GM23338 (cell line): ENCODE measurements at regions not wholly inside any gene's neighbourhood (a gene's known extent, or its start where the extent isn't known, plus 50 kb on each side); places are given as distances from the start of the nearest gene placed in this dataset.

Experiments
- ATAC-seq: fragments of 200-7000 bp; cut with Tn5 transposase; 3 replicates; pipeline ENCODE4 v1.9.1; 2020
- DNase-seq: peaks from one replicate; pipeline ENCODE4 v3.0.0-alpha.2; 2015; ENCODE audit warnings: low spot score
- H2AFZ ChIP-seq: fragments of 200-600 bp; sonication (generic); 2 replicates; pipeline ENCODE4 v1.8.0; 2016; ENCODE audit warnings: antibody characterized with exemption, mild to moderate bottlenecking, moderate library complexity
- H3F3A ChIP-seq: fragments of 200-600 bp; sonication (generic); replicated peaks from 2 replicates; pipeline ENCODE4 v1.8.0; 2017; ENCODE audit warnings: antibody characterized with exemption, mixed run types, low read depth
- H3K27ac ChIP-seq: fragments of 200-600 bp; sonication (generic); 2 replicates; pipeline ENCODE4 v1.6.1; 2016; ENCODE audit warnings: low read depth
- H3K27me3 ChIP-seq: fragments of 200-600 bp; sonication (generic); 2 replicates; pipeline ENCODE4 v1.8.0; 2016; ENCODE audit warnings: mild to moderate bottlenecking, mixed run types, moderate library complexity; ENCODE audit not compliant: insufficient read depth
- H3K36me3 ChIP-seq: fragments of 200-600 bp; sonication (generic); 2 replicates; pipeline ENCODE4 v1.8.0; 2016; ENCODE audit warnings: mild to moderate bottlenecking; ENCODE audit not compliant: insufficient read depth
- H3K4me1 ChIP-seq: fragments of 200-600 bp; sonication (generic); 2 replicates; pipeline ENCODE4 v1.8.0; 2016; ENCODE audit warnings: mild to moderate bottlenecking, moderate library complexity; ENCODE audit not compliant: insufficient read depth
- H3K4me2 ChIP-seq: fragments of 200-600 bp; sonication (generic); 2 replicates; pipeline ENCODE4 v1.7.1; 2017; ENCODE audit warnings: mixed run types
- H3K4me3 ChIP-seq: fragments of 200-600 bp; sonication (generic); 2 replicates; pipeline ENCODE4 v1.6.1; 2016; ENCODE audit warnings: mixed run types
- H3K79me2 ChIP-seq: fragments of 200-600 bp; sonication (generic); replicated peaks from 2 replicates; pipeline ENCODE4 v1.8.0; 2017; ENCODE audit warnings: mild to moderate bottlenecking; ENCODE audit not compliant: insufficient read depth
- H3K9me2 ChIP-seq: fragments of 200-600 bp; sonication (generic); 2 replicates; pipeline ENCODE4 v1.8.0; 2017; ENCODE audit not compliant: insufficient read depth
- H4K20me1 ChIP-seq: fragments of 200-600 bp; sonication (generic); replicated peaks from 2 replicates; pipeline ENCODE4 v1.8.0; 2017; ENCODE audit warnings: mild to moderate bottlenecking; ENCODE audit not compliant: insufficient read depth
- H3K27ac Mint-ChIP-seq: 2 replicates; pipeline ENCODE4 v1.8.0; 2020; ENCODE audit warnings: inconsistent platforms, mild to moderate bottlenecking, moderate library complexity, mixed read lengths
- H3K27me3 Mint-ChIP-seq: 3 replicates; pipeline ENCODE4 v1.8.0; 2022; ENCODE audit warnings: low read depth, mild to moderate bottlenecking, moderate library complexity, mixed read lengths, inconsistent platforms; ENCODE audit not compliant: insufficient read depth, poor library complexity
- H3K36me3 Mint-ChIP-seq: 3 replicates; pipeline ENCODE4 v1.8.0; 2021; ENCODE audit warnings: low read depth, mild to moderate bottlenecking, inconsistent platforms, moderate library complexity, mixed read lengths
- H3K4me1 Mint-ChIP-seq: 3 replicates; pipeline ENCODE4 v1.8.0; 2020; ENCODE audit warnings: mild to moderate bottlenecking, inconsistent platforms, mixed read lengths
- H3K4me3 Mint-ChIP-seq: 3 replicates; pipeline ENCODE4 v1.8.0; 2021; ENCODE audit warnings: moderate library complexity, mild to moderate bottlenecking, inconsistent platforms, mixed read lengths
- H3K9me3 Mint-ChIP-seq: 3 replicates; pipeline ENCODE4 v1.8.0; 2020; ENCODE audit warnings: moderate library complexity, mild to moderate bottlenecking, inconsistent platforms, mixed read lengths
- CREB1 ChIP-seq: fragments of 250-450 bp; sonication (Bioruptor Pico); IDR thresholded peaks from 2 replicates; pipeline ENCODE4 v1.5.0; 2020; ENCODE audit warnings: low read depth, mild to moderate bottlenecking, moderate library complexity
- CTCF ChIP-seq, 2 experiments: fragments of 200-600 bp in 1 of 2; sonication (generic) in 1 of 2; conservative IDR thresholded peaks; 2 replicates each; pipeline versions ENCODE4 v1.5.1 to v1.6.1; 2016 to 2017; ENCODE audit warnings: antibody characterized with exemption in 2 of 2, low read depth in 2 of 2, mild to moderate bottlenecking in 2 of 2, moderate library complexity in 1 of 2
- EZH2 ChIP-seq: fragments of 200-600 bp; sonication (generic); IDR thresholded peaks from one replicate; pipeline ENCODE4 v1.8.0; 2017; ENCODE audit warnings: antibody characterized with exemption, mild to moderate bottlenecking, low read depth; ENCODE audit not compliant: unreplicated experiment
- EZH2phosphoT487 ChIP-seq: fragments of 200-600 bp; sonication (generic); IDR thresholded peaks from one replicate; pipeline ENCODE4 v1.8.1; 2018; ENCODE audit warnings: antibody characterized with exemption; ENCODE audit not compliant: unreplicated experiment
- JUNB ChIP-seq: IDR thresholded peaks from one replicate; pipeline ENCODE4 v1.6.1; 2016; ENCODE audit warnings: antibody characterized with exemption; ENCODE audit not compliant: unreplicated experiment
- NANOG ChIP-seq: IDR thresholded peaks from 2 replicates; pipeline ENCODE4 v1.6.1; 2016; ENCODE audit warnings: antibody characterized with exemption, borderline replicate concordance
- POLR2AphosphoS5 ChIP-seq: IDR thresholded peaks from 2 replicates; pipeline ENCODE4 v1.6.1; 2016; ENCODE audit warnings: antibody characterized with exemption, low read depth
- REST ChIP-seq: IDR thresholded peaks from one replicate; pipeline ENCODE4 v1.6.1; 2018; ENCODE audit warnings: antibody characterized with exemption; ENCODE audit not compliant: unreplicated experiment
- STAT1 ChIP-seq: IDR thresholded peaks from one replicate; pipeline ENCODE4 v1.6.1; 2016; ENCODE audit warnings: antibody characterized with exemption; ENCODE audit not compliant: unreplicated experiment
- ZNF114 ChIP-seq: fragments of 250-450 bp; sonication (Bioruptor Pico); IDR thresholded peaks from 2 replicates; pipeline ENCODE4 v1.5.0; 2020; ENCODE audit warnings: mild to moderate bottlenecking, moderate library complexity
- ZNF331 ChIP-seq: fragments of 250-450 bp; sonication (Bioruptor Pico); IDR thresholded peaks from 2 replicates; pipeline ENCODE4 v1.5.0; 2020; ENCODE audit warnings: low read depth, mild to moderate bottlenecking, moderate library complexity
- ZNF462 ChIP-seq: fragments of 250-450 bp; sonication (Bioruptor Pico); IDR thresholded peaks from 2 replicates; pipeline ENCODE4 v1.5.0; 2020; ENCODE audit warnings: mild to moderate bottlenecking, moderate library complexity
- TF ChIP-seq, protein P1 (sequence below): IDR thresholded peaks from 2 replicates; pipeline ENCODE4 v1.6.1; 2016; ENCODE audit warnings: antibody characterized with exemption

DNA sequence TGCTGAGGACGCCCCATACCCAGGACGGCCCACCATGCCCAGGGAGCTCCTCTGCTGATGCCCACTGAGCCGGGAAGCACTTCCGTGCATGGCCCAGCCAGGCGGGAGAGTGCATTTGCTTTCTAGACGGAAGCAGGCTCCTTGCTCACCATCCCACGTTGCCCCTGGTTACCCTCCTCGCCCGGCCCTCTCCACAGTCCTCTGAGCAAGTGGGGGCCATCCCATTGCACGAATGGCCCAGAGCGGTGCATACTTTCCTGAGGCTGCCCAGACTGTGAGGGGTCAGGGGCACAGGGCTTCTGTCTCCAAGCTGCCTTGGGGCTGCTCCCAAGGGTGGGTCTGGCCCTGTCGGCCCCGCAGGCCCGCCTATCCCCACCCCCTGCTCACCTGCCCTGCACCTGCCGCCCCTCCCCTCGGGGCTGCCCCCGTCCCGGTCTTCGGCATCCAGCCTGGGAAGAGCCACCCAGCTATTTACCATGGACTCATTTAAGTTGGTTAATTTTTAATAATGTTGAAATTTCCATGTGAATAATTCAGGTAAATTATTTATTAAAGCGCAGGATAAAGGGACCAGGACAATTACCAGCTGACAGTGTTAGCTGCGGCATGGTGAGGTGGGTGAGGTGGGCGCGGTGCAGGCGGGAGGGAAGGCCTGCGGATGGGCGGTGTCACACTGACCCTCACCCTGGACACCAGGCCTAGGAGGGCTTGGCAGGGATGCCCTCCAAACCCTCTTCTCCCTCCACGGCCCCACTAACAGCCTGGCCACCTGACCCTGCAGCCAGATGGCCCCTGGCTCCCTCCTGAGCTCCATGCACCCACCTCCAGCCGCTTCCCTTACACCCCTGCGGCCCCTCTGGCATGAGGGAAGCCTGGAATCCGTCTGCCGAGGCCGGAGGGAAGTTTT lies 104.4 kb downstream of the MICALL2 start:
- Histone ChIP-seq H3K9me2 (no peaks in the 10 kb centered on the region), H2AFZ (no peak overlapping the region), H3K36me3 (no peaks in the 10 kb centered on the region), H3K4me2 (no peak overlapping the region), H3K4me1 (no peaks in the 10 kb centered on the region), H3F3A (no peaks in the 10 kb centered on the region), H3K27ac (no peak overlapping the region), H3K4me3 (no peak overlapping the region), H3K79me2 (no peaks in the 10 kb centered on the region), H3K27me3 (no peaks in the 10 kb centered on the region), H4K20me1 (no peaks in the 10 kb centered on the region)
- H3K9me3 Mint-ChIP-seq = no peaks in the 10 kb centered on the region
- H3K4me3 Mint-ChIP-seq = no peak overlapping the region
- H3K36me3 Mint-ChIP-seq = no peaks in the 10 kb centered on the region
- no peak for TF ChIP-seq ZNF331 (CRISPR knock-in tag)
- TF ChIP-seq ZNF462 (CRISPR knock-in tag) = no peak
- TF ChIP-seq STAT1 = no peak
- TF ChIP-seq EZH2 = no peak
- no peak for TF ChIP-seq JUNB
- no peak for TF ChIP-seq CTCF (conservative IDR thresholded peaks at IDR 0.05; ENCODE audit: low read depth in 2 of 2)
- no peak for TF ChIP-seq CREB1 (CRISPR knock-in tag)
- no peak for TF ChIP-seq EZH2phosphoT487
- no peak for TF ChIP-seq REST
- TF ChIP-seq ZNF114 (CRISPR knock-in tag) = no peak
- TF ChIP-seq NANOG = no peak
- TF ChIP-seq POLR2AphosphoS5 = no peak
- TF ChIP-seq, protein P1, sequence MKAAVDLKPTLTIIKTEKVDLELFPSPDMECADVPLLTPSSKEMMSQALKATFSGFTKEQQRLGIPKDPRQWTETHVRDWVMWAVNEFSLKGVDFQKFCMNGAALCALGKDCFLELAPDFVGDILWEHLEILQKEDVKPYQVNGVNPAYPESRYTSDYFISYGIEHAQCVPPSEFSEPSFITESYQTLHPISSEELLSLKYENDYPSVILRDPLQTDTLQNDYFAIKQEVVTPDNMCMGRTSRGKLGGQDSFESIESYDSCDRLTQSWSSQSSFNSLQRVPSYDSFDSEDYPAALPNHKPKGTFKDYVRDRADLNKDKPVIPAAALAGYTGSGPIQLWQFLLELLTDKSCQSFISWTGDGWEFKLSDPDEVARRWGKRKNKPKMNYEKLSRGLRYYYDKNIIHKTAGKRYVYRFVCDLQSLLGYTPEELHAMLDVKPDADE = no peak
- ATAC-seq (no peak), DNase-seq (no peak)
- H3K27ac Mint-ChIP-seq = no peak overlapping the region
- peaks cover 10% of the 10 kb centered on the region for H3K27me3 Mint-ChIP-seq
- H3K4me1 Mint-ChIP-seq = peaks cover 3% of the 10 kb centered on the region; the same call in 1 of the 3 replicates
